Stomach smooth muscle (tissue), 2 donors: ENCODE measurements at regions not wholly inside any gene's neighbourhood (a gene's known extent, or its start where the extent isn't known, plus 50 kb on each side); places are given as distances from the start of the nearest gene placed in this dataset.

Source experiments
- H3K27ac ChIP-seq: one replicate; pipeline ENCODE4 v1.7.0; 2013; ENCODE audit warnings: mild to moderate bottlenecking, low read length, inconsistent platforms
- H3K27me3 ChIP-seq, 2 donors: one replicate each; pipeline ENCODE4 v1.7.0; 2013; ENCODE audit warnings: low read length in 2 of 2; ENCODE audit not compliant: insufficient read depth in 2 of 2, control insufficient read depth in 1 of 2
- H3K36me3 ChIP-seq, 2 donors: one replicate each; pipeline ENCODE4 v1.7.0; 2013; ENCODE audit warnings: low read length in 2 of 2; ENCODE audit not compliant: control insufficient read depth in 2 of 2, insufficient read depth in 2 of 2
- H3K4me1 ChIP-seq: one replicate; pipeline ENCODE4 v1.7.0; 2013; ENCODE audit warnings: low read length; ENCODE audit not compliant: control insufficient read depth, insufficient read depth
- H3K4me3 ChIP-seq, 2 donors: one replicate each; pipeline ENCODE4 v1.7.0; 2013; ENCODE audit warnings: low read length in 2 of 2
- H3K9ac ChIP-seq, 2 donors: one replicate each; pipeline ENCODE4 v1.7.0; 2013; ENCODE audit warnings: low read length in 2 of 2, mild to moderate bottlenecking in 1 of 2
- H3K9me3 ChIP-seq, 2 donors: one replicate each; pipeline ENCODE4 v1.7.0; 2013; ENCODE audit warnings: low read length in 2 of 2; ENCODE audit not compliant: control insufficient read depth in 2 of 2
- donor health status: healthy.
- donor health status: Pancreatic carcinoma.

DNA sequence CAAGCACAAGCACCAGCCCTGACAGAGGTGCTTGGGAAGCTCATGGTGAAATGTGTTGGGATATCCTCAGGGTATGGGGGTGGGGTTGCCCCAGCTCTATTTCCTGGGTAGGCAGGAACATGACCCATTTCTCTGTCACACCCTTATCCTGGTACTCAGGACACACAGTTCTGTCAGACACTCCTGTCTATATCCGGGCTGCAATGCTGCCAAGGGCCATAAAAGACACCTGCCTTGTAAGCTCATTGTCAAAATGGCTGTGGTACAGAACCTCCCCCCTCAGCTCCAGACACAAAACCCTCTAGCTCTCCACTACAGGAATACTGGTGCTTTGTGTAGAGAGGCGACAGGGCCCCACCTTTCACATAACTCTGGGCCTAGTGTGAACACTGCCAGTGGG, 636.7 kb downstream of the PLA2G4A start:
- Histone ChIP-seq H3K27me3 (no peaks in the 10 kb centered on the region), H3K9me3 (peaks cover 0 to 8% of the 10 kb centered on the region in 2 donors), H3K36me3 (no peaks in the 10 kb centered on the region)

DNA sequence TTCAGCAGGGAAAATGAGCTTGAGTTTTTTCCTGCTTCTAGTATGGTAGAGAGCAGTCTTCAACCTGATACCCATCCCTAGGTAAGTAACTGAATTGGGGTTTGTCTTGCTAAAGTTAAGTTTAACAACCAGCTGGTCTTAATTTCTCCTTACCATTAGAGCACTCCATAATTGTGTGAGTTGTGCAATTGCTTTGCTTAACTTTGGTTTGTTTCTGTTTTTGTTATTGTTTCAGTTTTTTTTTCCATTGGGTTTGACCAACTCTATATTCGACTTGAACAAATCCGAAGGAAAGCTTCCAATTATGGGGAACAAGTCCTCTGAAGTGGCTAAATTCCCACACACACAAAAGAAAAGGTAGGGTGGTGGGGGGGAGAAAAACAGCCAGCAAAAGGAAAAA, 641.1 kb downstream of the PLA2G4A start:
- Histone ChIP-seq H3K27ac (no peak overlapping the region), H3K9me3 (peaks cover 0 to 4% of the 10 kb centered on the region in 2 donors), H3K27me3 (no peaks in the 10 kb centered on the region), H3K36me3 (no peaks in the 10 kb centered on the region), H3K4me3 (no peak overlapping the region), H3K9ac (no peak overlapping the region), H3K4me1 (no peaks in the 10 kb centered on the region)

More for the DNA sequence above, 636.7 kb downstream of the PLA2G4A start:
- no peak overlapping the region for H3K4me3 ChIP-seq
- no peak overlapping the region for H3K27ac ChIP-seq
- H3K9ac ChIP-seq, result no peak overlapping the region
- no peaks in the 10 kb centered on the region for H3K4me1 ChIP-seq

DNA sequence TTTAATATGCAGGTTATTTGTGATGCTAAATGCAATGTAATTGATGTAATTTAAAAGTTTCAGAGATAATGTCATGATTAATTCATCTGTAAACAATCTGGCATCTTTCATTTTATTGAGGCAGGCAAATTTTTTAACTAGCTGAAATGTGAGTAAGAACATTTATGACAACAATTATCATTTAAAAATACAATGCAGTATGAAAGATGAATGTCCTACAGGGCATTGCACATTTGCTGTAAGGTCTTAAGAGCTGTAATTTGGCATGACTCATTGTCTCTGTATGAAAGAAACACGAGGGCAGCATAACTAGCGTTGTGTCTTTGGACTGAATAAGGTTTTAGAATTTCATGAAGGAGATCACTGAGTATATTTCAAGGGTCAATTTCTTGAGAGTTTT, 642.8 kb downstream of the PLA2G4A start:
- Histone ChIP-seq H3K27me3 (no peaks in the 10 kb centered on the region), H3K9ac (no peak overlapping the region), H3K27ac (no peak overlapping the region), H3K4me3 (no peak overlapping the region), H3K9me3 (no peaks in the 10 kb centered on the region), H3K36me3 (no peaks in the 10 kb centered on the region), H3K4me1 (no peaks in the 10 kb centered on the region)

DNA sequence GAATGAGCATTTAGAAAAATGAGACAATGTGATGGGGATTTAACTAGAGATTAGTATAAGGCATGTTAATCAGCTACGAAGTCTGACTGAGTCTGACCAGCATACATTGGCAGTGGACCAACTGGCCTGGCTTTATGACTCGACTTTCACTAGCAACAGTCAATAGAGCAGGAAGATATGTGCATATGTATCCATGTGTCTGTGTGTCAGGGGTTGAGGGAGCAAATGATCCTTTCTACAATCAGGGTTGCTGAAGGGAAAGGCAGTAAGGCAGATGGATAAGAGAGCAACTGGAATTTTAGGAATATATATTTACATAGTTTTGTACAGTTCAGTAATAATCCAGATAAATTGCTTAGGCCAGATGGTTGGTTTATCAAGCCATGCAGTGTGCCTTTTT, 645.6 kb downstream of the PLA2G4A start:
- Histone ChIP-seq H3K4me3 (no peak overlapping the region), H3K4me1 (no peaks in the 10 kb centered on the region), H3K9ac (no peak overlapping the region), H3K27ac (no peak overlapping the region), H3K9me3 (no peaks in the 10 kb centered on the region), H3K27me3 (no peaks in the 10 kb centered on the region), H3K36me3 (no peaks in the 10 kb centered on the region)

DNA sequence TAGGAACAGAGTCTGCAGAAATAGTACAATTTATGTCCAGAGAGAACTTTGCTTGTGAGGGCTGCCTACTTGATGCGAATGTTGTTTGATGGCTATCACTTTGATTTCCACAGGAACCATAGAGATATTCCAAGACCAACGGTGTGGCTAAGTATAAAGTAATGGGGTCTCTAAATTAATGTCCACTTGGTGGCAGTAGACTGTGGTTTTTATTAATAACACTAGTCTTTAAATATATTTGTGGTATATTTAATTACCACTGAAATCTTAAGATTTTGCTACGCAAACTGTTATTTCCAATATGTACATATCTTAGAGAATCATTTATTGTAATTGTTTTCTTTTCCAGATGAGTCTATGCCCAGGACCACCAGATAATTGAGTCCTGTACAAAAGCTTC, 647.9 kb downstream of the PLA2G4A start:
- Histone ChIP-seq H3K4me1 (no peaks in the 10 kb centered on the region), H3K27ac (no peak overlapping the region), H3K36me3 (no peaks in the 10 kb centered on the region), H3K4me3 (no peak overlapping the region), H3K9me3 (no peaks in the 10 kb centered on the region), H3K9ac (no peak overlapping the region), H3K27me3 (no peaks in the 10 kb centered on the region)

DNA sequence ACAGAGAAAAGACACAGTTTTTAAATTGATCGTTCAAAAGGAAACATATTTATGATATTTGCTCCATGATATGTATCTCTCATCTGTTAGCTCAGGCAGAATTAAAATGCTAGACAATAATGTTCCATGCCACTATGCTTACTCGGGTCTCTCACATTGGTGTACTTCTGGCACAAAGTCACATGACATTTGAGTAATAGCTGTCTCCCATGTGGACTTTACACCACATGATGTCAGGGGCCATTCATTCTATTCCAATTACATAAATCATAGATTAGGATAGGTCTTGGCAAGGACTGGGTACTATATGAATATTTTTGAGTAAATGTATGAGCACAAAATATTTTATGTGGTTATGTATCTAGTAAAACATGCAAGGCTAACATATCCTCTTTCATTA, 648.4 kb downstream of the PLA2G4A start:
- no peak overlapping the region for H3K27ac ChIP-seq

DNA sequence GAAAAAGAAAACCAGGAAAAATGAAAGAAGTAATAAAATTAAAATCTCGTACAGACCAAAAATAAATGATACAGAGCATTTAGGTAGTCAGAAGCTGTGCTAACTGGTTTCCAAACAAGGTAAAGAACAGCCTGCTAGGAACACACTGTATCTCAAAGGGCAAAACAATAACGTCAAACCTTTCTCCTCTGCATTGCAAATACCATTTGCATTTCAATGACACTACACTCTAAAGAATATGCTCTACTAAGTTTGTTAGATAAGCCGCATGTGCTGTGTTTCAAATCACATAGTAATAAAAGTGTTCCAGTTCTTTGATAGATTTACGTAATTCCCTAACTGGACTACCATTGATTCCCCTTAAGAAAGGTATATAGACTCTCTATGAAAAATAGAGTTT, 648.8 kb downstream of the PLA2G4A start:
- H3K4me1 ChIP-seq, result no peaks in the 10 kb centered on the region
- H3K27me3 ChIP-seq, result no peaks in the 10 kb centered on the region
- H3K4me3 ChIP-seq, result no peak overlapping the region
- no peak overlapping the region for H3K9ac ChIP-seq
- no peaks in the 10 kb centered on the region for H3K36me3 ChIP-seq
- no peaks in the 10 kb centered on the region for H3K9me3 ChIP-seq
- H3K27ac ChIP-seq, result no peak overlapping the region

More for the DNA sequence above, 648.4 kb downstream of the PLA2G4A start:
- Histone ChIP-seq H3K4me1 (no peaks in the 10 kb centered on the region), H3K9me3 (no peaks in the 10 kb centered on the region), H3K27me3 (no peaks in the 10 kb centered on the region), H3K9ac (no peak overlapping the region), H3K4me3 (no peak overlapping the region), H3K36me3 (no peaks in the 10 kb centered on the region)

DNA sequence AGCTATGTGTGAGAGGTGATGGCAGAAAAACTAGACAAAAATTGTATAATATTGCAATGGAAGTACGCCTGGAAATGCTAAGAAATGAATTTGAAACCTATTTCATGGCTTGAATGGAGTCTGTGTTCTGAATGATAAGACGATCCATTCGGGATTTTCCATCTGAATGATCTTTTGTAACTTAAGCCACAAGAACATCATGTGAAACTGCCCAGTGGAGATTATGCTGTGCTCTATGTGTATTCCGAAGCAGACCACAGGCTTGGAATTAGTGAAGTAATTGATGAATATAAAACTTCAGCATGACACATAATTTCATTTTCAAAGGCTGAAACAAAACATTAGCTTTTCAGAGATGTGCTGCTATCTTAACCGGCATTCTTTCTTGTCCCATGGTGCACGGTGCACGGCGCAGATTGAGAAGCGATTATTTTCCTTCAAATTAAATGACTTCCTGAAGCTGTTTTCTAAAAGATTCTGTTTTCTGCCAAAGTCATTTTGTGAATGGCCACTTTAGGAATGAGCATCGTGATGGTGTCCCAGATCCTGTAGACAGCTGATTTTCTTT, 652.9 kb downstream of the PLA2G4A start:
- H3K4me1 ChIP-seq, result no peaks in the 10 kb centered on the region
- no peak overlapping the region for H3K27ac ChIP-seq
- H3K9me3 ChIP-seq, result no peaks in the 10 kb centered on the region
- H3K4me3 ChIP-seq, result no peak overlapping the region
- H3K27me3 ChIP-seq, result no peaks in the 10 kb centered on the region
- H3K9ac ChIP-seq, result no peak overlapping the region
- H3K36me3 ChIP-seq, result no peaks in the 10 kb centered on the region

DNA sequence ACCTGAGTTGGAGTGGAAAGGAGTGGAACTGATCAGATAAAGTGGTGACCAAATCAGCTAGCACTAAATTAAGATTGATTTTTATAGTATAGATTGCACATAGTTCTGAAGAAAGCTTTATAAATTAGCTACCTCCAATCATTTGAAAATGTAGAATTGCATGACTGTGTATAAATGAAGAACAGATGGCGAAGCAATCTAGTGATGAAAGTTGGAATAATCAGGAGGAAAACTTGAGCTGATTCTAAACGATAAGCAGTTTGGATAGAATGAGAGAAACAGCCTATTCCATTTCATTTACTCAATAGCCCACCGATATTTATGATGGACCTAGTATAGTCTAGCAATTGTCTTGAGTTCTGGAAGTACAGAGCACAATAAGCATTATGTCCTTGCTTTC, 661.5 kb downstream of the PLA2G4A start:
- H3K4me3 ChIP-seq, result no peak overlapping the region
- no peaks in the 10 kb centered on the region for H3K36me3 ChIP-seq
- no peak overlapping the region for H3K27ac ChIP-seq
- no peaks in the 10 kb centered on the region for H3K9me3 ChIP-seq
- H3K9ac ChIP-seq, result no peak overlapping the region
- H3K27me3 ChIP-seq, result no peaks in the 10 kb centered on the region
- no peaks in the 10 kb centered on the region for H3K4me1 ChIP-seq

DNA sequence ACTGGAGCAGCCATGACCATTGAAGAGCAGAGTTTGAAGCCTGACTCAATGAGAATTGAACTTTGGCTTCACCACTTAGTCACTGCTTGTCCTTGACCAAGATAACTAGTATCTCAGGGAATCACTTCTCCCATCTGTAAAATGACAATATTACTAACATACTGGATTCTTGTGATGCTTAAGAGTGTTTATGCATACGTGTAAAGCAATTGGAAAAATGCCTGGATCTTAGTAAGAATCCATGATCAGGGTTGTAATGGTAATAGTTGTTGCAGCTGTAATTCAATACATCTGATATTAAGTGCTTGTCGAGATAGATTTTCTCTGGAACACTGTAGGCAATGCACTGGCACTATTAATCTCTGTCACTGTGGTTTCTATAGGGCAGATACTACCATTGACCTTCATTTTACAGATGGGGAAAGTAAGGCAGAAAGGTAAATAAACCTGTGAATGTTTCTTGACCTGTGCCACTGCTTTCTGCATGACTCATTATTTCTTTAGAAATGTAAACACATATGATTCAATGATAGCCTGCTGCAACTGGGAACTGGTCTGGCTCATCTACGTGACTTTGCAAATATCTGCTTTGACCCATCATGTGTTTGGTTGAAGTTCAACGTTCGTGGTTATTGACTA, 662.5 kb downstream of the PLA2G4A start:
- no peak overlapping the region for H3K4me3 ChIP-seq
- no peak overlapping the region for H3K9ac ChIP-seq
- no peak overlapping the region for H3K27ac ChIP-seq
- H3K9me3 ChIP-seq, result no peaks in the 10 kb centered on the region
- no peaks in the 10 kb centered on the region for H3K36me3 ChIP-seq
- no peaks in the 10 kb centered on the region for H3K27me3 ChIP-seq
- no peaks in the 10 kb centered on the region for H3K4me1 ChIP-seq

DNA sequence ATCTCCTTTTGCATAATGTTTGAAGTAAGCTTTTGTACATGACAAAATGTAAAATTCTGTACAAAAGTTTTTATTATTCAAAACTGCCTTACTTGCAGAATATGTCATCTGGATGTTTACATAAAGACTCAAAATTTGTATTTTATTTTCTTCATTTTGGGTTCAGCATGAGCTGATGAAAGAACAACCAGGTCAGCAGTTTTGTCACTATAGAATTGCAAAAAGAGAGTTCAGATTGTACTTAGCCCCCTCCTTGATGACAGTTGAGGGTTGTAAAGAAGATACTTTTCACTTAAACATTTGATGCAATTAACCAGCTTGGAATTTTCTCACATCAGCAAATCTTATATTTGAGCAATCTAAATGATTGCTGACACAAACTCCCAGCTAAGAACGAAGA, 669.3 kb downstream of the PLA2G4A start:
- Histone ChIP-seq H3K9me3 (no peaks in the 10 kb centered on the region), H3K27ac (no peak overlapping the region), H3K4me1 (no peaks in the 10 kb centered on the region), H3K4me3 (no peak overlapping the region), H3K36me3 (no peaks in the 10 kb centered on the region), H3K9ac (no peak overlapping the region), H3K27me3 (no peaks in the 10 kb centered on the region)
